SK-N-MC (cell line): ENCODE measurements at regions not wholly inside any gene's neighbourhood (a gene's known extent, or its start where the extent isn't known, plus 50 kb on each side); places are given as distances from the start of the nearest gene placed in this dataset.

Source experiments
- DNase-seq: peaks from one replicate; pipeline ENCODE4 v3.0.0-alpha.2; 2011; ENCODE audit warnings: low read depth, low spot score
- H3K27ac ChIP-seq: fragments of 200-600 bp; sonication (generic); 2 replicates; pipeline ENCODE4 v1.5.1; 2016; ENCODE audit warnings: mixed run types
- H3K36me3 ChIP-seq: fragments of 200-600 bp; sonication (generic); 2 replicates; pipeline ENCODE4 v1.6.1; 2017; ENCODE audit warnings: antibody characterized with exemption, low read length, mixed read lengths; ENCODE audit not compliant: insufficient read depth
- H3K4me3 ChIP-seq: fragments of 200-600 bp; sonication (generic); 2 replicates; pipeline ENCODE4 v1.5.1; 2016
- H3K9ac ChIP-seq: fragments of 200-600 bp; sonication (generic); 2 replicates; pipeline ENCODE4 v1.8.0; 2017; ENCODE audit warnings: mixed run types, mixed read lengths; ENCODE audit not compliant: insufficient read length
- H3K9me3 ChIP-seq: fragments of 200-600 bp; sonication (generic); 2 replicates; pipeline ENCODE4 v1.6.1; 2017; ENCODE audit warnings: low read depth, mild to moderate bottlenecking, antibody characterized with exemption, low read length, moderate library complexity, mixed read lengths
- EZH2 ChIP-seq: fragments of 200-600 bp; sonication (generic); IDR thresholded peaks from one replicate; pipeline ENCODE4 v1.6.1; 2017; ENCODE audit warnings: antibody characterized with exemption
- FOXP2 ChIP-seq: optimal IDR thresholded peaks from 2 replicates; pipeline ENCODE3; 2011; ENCODE audit warnings: mild to moderate bottlenecking, moderate library complexity; ENCODE audit not compliant: insufficient read depth; ENCODE audit errors: extremely low read length, control extremely low read depth
- POLR2AphosphoS5 ChIP-seq: IDR thresholded peaks from 2 replicates; pipeline ENCODE4 v1.6.1; 2012; ENCODE audit warnings: mild to moderate bottlenecking, low read depth, low read length, borderline replicate concordance

DNA sequence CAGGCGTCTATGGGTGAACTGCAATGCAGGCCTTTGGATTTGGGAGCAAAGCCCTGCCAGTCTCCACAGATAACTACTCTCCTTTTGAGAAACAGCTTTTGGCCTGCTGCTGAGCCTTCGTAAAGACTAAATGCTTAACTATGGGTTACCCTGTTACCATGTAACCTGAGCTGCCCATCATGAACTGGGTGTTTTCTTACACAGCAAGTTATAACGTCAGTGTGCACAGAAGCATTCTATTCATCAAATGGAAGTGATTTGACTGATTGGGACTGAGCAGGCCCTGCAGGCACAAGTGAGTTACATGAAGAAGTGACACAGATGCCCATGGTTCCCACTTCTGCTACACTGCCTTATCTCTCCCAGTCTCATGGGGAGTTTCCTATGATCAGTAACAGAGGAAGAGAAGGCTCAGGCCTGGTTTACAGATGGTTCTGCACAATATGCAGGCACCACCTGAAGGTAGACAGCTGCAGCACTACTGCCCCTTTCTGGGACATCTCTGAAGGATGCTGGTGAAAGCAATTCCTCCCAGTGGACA is 319.1 kb downstream of the CD83 start:
- H3K4me3 ChIP-seq, result no peak overlapping the region
- H3K9me3 ChIP-seq, result no peaks in the 10 kb centered on the region
- TF ChIP-seq FOXP2 (no peak), EZH2 (no peak), POLR2AphosphoS5 (no peak)
- H3K36me3 ChIP-seq, result no peaks in the 10 kb centered on the region
- no peak overlapping the region for H3K27ac ChIP-seq
- no peak overlapping the region for H3K9ac ChIP-seq
- DNase-seq, result no peak

DNA sequence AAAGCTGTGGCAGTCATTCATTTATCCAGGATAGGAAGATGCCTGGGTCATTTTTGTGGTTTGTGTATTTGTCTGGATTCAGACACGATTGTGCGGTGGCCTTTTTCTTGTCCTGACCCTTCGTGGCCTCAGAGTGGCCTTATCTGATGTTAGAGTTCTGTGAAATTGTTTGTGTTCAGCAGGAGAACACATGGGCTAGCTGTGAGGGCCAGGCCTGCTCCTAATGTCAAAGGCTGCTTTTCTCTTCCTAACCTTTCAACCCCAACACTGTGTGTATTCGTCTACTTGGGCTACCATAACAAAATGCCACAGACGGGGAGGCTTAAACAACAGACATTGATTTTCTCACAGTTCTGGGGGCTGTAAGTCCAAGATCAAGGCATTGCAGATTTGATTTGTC is 321.8 kb downstream of the CD83 start:
- no peaks in the 10 kb centered on the region for H3K36me3 ChIP-seq
- no peak overlapping the region for H3K4me3 ChIP-seq
- no peak overlapping the region for H3K9ac ChIP-seq
- no peak for DNase-seq
- H3K27ac ChIP-seq, result no peak overlapping the region
- TF ChIP-seq FOXP2 (no peak), POLR2AphosphoS5 (no peak), EZH2 (no peak)
- no peaks in the 10 kb centered on the region for H3K9me3 ChIP-seq

DNA sequence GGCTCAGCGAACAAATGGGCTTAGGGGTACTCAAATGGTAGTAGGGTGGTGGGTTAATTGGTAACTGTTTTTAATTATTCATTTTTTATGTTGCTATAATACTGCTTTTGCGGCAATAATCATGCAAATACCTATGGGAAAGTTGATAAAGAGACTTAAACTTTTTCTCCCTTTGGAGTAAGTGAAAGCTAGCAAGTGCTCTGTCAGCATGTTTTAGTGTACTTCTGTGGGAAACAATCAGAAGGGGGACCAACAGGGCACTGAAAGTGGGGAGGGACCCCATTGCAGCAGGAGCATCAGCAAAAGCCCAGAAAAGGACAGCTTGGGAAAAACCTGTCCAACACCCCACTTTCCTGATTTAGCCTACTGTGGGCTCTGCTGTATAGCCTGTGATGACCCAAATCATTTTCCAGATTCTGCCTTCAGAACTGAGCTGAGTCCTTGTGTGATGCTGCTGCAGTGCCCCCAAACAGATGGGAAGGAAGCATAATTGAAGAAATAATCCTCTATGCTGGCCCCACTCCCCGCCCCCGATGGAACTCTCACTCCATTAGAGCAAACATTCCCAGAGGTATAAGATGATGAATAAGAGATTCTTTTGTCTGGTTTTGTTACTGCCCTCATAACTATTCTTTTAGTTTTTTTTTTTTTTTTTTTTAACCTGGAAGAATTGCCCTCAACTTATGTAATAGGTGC is 322.8 kb downstream of the CD83 start:
- H3K27ac ChIP-seq, result no peak overlapping the region
- no peaks in the 10 kb centered on the region for H3K36me3 ChIP-seq
- no peaks in the 10 kb centered on the region for H3K9me3 ChIP-seq
- TF ChIP-seq FOXP2 (no peak), EZH2 (no peak), POLR2AphosphoS5 (no peak)
- H3K4me3 ChIP-seq, result no peak overlapping the region
- H3K9ac ChIP-seq, result no peak overlapping the region
- no peak for DNase-seq

DNA sequence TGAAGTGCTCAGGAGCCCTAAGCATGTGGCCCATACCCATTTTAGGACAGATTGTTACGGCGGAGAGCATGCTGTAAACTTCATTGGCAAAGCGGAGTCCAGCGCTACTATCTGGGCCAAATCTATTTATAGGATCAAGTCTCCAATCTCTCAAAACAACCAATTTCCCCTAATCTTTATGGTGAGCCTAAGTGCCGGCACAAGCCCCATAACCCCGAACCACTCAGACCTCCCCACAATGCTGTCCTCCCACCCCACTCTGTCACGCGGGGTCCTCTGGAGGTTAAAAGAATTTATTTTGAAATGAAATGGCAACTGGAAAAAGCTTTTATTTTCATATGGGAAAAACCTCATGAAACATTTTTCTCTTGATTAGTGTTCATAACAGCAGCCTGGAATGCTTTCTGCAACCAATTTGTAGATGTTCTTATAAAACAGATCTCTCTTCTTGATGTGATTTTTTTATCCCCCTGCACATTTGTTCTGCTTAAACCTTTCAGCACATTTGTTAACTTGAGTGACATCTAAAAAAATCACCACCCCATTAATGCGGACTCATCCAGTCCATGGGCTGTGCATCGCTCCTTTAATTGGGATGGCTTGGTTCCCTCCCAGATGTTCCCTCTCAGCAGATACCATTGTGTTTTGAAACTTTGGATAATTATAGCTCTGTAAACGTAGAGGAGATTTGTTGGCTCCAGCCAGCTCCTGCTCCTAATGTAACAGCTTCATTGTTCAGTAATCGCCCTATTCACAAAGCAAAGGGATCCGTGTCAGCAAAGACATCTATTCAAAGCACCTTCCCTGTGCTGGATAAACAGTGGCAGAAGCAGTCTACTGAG is 323.6 kb downstream of the CD83 start:
- Histone ChIP-seq H3K9ac (no peak overlapping the region), H3K27ac (no peak overlapping the region)
- no peak for DNase-seq

DNA sequence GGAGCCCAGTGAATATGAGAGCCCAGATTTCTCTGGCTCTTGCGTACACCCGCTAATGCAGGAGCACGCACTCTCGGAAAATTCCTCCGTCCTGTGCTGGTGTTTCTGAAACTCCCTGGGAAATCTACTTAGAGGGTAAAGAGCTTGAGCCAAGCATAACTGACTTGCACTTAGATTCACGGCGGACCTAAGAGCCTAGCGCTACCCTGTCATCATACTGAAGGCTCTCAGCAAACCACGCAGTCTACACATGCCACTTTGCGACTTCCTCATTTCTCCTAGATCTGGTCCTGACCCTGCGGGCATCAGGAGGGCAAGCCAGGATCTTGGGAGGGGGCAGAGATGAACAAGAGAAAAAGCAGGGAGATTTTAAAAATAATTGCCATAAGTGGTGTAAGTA is 324.7 kb downstream of the CD83 start:
- no peak overlapping the region for H3K9ac ChIP-seq

More for the DNA sequence above, 323.6 kb downstream of the CD83 start:
- H3K36me3 ChIP-seq, result no peaks in the 10 kb centered on the region
- H3K9me3 ChIP-seq, result no peaks in the 10 kb centered on the region
- TF ChIP-seq EZH2, result no peak
- no peak for TF ChIP-seq FOXP2
- no peak for TF ChIP-seq POLR2AphosphoS5
- H3K4me3 ChIP-seq, result no peak overlapping the region

DNA sequence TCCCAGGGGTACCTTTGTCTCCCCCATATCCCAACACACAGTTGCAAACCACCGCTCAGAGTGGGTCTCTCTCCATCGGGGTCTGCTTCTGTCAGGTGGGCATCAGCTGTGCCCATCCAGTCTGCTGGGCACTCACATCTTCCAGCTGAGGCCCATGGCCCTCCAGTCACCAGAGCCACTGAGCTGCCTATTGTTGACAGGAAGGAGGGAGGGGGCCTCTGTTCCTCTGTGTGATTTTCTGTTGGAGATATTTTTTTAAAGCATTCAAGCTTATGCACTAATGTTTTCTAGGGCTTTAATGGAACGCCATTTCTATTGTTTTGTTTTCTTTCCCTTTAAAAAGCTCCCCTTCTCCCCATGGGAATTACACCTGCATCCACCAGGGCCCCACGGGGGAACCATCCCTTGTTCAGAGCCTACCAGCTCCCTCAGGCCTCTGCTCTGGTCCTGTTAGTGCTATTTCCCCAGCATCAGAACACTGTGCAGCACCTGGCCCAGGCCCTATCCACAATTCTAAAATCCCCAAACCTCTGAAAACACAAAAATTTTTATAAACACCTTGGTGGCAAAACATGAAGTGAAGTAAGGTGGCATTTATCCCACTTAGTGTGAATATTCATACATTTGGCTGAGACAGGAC is 326.2 kb downstream of the CD83 start:
- no peak overlapping the region for H3K27ac ChIP-seq
- H3K9me3 ChIP-seq, result no peaks in the 10 kb centered on the region
- H3K36me3 ChIP-seq, result no peaks in the 10 kb centered on the region
- no peak for TF ChIP-seq EZH2
- no peak for TF ChIP-seq POLR2AphosphoS5
- no peak for TF ChIP-seq FOXP2
- H3K9ac ChIP-seq, result no peak overlapping the region
- no peak for DNase-seq
- no peak overlapping the region for H3K4me3 ChIP-seq

More for the DNA sequence above, 324.7 kb downstream of the CD83 start:
- H3K4me3 ChIP-seq, result no peak overlapping the region
- DNase-seq, result no peak
- no peak overlapping the region for H3K27ac ChIP-seq
- TF ChIP-seq FOXP2, result no peak
- TF ChIP-seq EZH2, result no peak
- TF ChIP-seq POLR2AphosphoS5, result no peak
- no peaks in the 10 kb centered on the region for H3K36me3 ChIP-seq
- no peaks in the 10 kb centered on the region for H3K9me3 ChIP-seq

DNA sequence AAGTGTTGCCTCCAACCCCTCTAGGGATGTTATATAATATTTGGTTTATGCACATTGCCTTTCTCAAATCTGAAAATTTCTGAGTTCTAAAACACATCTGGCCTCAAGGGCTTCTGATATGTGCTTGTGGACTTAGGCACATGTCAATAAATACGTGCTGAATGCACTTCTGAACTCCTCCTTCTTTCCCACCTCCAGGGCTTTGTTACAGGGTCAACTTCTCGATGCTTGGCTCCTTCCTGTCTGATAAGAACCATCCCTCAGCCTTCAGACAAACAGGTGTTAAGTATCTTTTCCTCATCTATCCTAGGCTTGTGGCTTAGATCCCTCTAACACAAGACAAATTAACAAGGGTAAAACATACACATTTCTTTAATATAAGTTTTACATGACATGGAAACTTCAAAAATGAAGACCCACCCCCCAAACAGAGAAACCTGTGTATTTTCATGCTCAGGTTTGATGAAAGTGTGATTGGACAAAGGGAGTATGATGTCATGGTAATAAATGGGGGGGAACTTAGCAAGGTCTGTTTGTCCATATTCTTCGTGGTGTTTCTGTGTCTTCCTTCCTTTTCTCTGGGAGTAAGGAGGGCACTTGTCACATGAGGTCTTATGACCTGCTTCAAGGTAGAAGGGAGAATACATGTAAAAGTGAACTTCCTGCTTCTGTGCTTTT is 326.9 kb downstream of the CD83 start:
- H3K36me3 ChIP-seq, result no peaks in the 10 kb centered on the region
- no peak for DNase-seq
- TF ChIP-seq POLR2AphosphoS5 (no peak), EZH2 (no peak), FOXP2 (no peak)

More for the DNA sequence above, 326.9 kb downstream of the CD83 start:
- no peak overlapping the region for H3K9ac ChIP-seq
- no peaks in the 10 kb centered on the region for H3K9me3 ChIP-seq
- no peak overlapping the region for H3K27ac ChIP-seq
- no peak overlapping the region for H3K4me3 ChIP-seq
